ENCODE measurements at regions not wholly inside any gene's neighbourhood (a gene's known extent, or its start where the extent isn't known, plus 50 kb on each side); places are given as distances from the start of the nearest gene placed in this dataset.

GRCh38 chr18:42330296-42330695, 375.3 kb downstream of the PIK3C3 start:
- TF ChIP-seq, protein P1, sequence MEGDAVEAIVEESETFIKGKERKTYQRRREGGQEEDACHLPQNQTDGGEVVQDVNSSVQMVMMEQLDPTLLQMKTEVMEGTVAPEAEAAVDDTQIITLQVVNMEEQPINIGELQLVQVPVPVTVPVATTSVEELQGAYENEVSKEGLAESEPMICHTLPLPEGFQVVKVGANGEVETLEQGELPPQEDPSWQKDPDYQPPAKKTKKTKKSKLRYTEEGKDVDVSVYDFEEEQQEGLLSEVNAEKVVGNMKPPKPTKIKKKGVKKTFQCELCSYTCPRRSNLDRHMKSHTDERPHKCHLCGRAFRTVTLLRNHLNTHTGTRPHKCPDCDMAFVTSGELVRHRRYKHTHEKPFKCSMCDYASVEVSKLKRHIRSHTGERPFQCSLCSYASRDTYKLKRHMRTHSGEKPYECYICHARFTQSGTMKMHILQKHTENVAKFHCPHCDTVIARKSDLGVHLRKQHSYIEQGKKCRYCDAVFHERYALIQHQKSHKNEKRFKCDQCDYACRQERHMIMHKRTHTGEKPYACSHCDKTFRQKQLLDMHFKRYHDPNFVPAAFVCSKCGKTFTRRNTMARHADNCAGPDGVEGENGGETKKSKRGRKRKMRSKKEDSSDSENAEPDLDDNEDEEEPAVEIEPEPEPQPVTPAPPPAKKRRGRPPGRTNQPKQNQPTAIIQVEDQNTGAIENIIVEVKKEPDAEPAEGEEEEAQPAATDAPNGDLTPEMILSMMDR (conservative IDR thresholded peaks at IDR 0.05 in 1 of 2, IDR thresholded peaks at IDR 0.05 in 1 of 2; ENCODE audit: low read depth in 1 of 2, low read length in 2 of 2) = no peak
- no peak for TF ChIP-seq EZH2 (IDR thresholded peaks at IDR 0.05; ENCODE audit: low read length, missing control alignments)

Data from fibroblast of lung (primary cell).